ENCODE measurements at regions not wholly inside any gene's neighbourhood (a gene's known extent, or its start where the extent isn't known, plus 50 kb on each side); places are given as distances from the start of the nearest gene placed in this dataset.

GRCh38 chr11:42237701-42238235 lies 778.3 kb upstream of the LRRC4C start:
- FAIRE-seq (no peak), ATAC-seq (no peak), DNase-seq (ENCODE audit: low spot score) (no peak)
- Histone ChIP-seq H3K9ac (ENCODE audit: insufficient read depth, low read depth, low read length) (no peak overlapping the region), H3K4me3 (replicated peaks in 1 of 3; ENCODE audit: insufficient read depth in 1 of 3, low read depth in 2 of 3, low read length in 3 of 3) (no peak overlapping the region), H3K79me2 (ENCODE audit: insufficient read depth, low read length) (no peaks in the 10 kb centered on the region), H2AFZ (ENCODE audit: low read length) (no peak overlapping the region), H3K36me3 (replicated peaks in 1 of 2; ENCODE audit: control insufficient read depth in 1 of 2, insufficient read depth in 2 of 2, low read length in 2 of 2) (no peaks in the 10 kb centered on the region), H3K4me2 (ENCODE audit: low read depth, low read length) (no peak overlapping the region), H3K27ac (ENCODE audit: extremely low read length, insufficient read depth, low read length) (no peak overlapping the region), H3K4me1 (ENCODE audit: insufficient read depth, low read length) (no peaks in the 10 kb centered on the region), H3K27me3 (ENCODE audit: control insufficient read depth in 1 of 2, insufficient read depth in 2 of 2, low read length in 2 of 2) (no peaks in the 10 kb centered on the region), H4K20me1 (ENCODE audit: insufficient read depth, low read length) (no peaks in the 10 kb centered on the region), H3K9me3 (ENCODE audit: low read length) (peaks cover 72% of the 10 kb centered on the region)
- TF ChIP-seq, protein P1, sequence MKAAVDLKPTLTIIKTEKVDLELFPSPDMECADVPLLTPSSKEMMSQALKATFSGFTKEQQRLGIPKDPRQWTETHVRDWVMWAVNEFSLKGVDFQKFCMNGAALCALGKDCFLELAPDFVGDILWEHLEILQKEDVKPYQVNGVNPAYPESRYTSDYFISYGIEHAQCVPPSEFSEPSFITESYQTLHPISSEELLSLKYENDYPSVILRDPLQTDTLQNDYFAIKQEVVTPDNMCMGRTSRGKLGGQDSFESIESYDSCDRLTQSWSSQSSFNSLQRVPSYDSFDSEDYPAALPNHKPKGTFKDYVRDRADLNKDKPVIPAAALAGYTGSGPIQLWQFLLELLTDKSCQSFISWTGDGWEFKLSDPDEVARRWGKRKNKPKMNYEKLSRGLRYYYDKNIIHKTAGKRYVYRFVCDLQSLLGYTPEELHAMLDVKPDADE (CRISPR knock-in tag; IDR thresholded peaks at IDR 0.05), result no peak
- TF ChIP-seq THRA (CRISPR knock-in tag; IDR thresholded peaks at IDR 0.05; ENCODE audit: borderline replicate concordance), result no peak
- TF ChIP-seq RARG (CRISPR knock-in tag; IDR thresholded peaks at IDR 0.05; ENCODE audit: low read depth), result no peak
- no peak for TF ChIP-seq ZNF709 (CRISPR knock-in tag; IDR thresholded peaks at IDR 0.05)
- TF ChIP-seq GTF2F1 (IDR thresholded peaks at IDR 0.05; ENCODE audit: low read length), result no peak
- TF ChIP-seq ZNF549 (CRISPR knock-in tag; IDR thresholded peaks at IDR 0.05), result no peak
- no peak for TF ChIP-seq ZNF766 (CRISPR knock-in tag; IDR thresholded peaks at IDR 0.05; ENCODE audit: borderline replicate concordance)
- TF ChIP-seq ZNF430 (CRISPR knock-in tag; IDR thresholded peaks at IDR 0.05), result no peak
- TF ChIP-seq ZNF770 (CRISPR knock-in tag; IDR thresholded peaks at IDR 0.05), result no peak
- no peak for TF ChIP-seq ZEB1 (IDR thresholded peaks at IDR 0.05; ENCODE audit: insufficient replicate concordance, low read depth)
- no peak for TF ChIP-seq CC2D1A (CRISPR knock-in tag; IDR thresholded peaks at IDR 0.05)
- TF ChIP-seq ZNF468 (CRISPR knock-in tag; IDR thresholded peaks at IDR 0.05), result no peak
- TF ChIP-seq, protein P2, sequence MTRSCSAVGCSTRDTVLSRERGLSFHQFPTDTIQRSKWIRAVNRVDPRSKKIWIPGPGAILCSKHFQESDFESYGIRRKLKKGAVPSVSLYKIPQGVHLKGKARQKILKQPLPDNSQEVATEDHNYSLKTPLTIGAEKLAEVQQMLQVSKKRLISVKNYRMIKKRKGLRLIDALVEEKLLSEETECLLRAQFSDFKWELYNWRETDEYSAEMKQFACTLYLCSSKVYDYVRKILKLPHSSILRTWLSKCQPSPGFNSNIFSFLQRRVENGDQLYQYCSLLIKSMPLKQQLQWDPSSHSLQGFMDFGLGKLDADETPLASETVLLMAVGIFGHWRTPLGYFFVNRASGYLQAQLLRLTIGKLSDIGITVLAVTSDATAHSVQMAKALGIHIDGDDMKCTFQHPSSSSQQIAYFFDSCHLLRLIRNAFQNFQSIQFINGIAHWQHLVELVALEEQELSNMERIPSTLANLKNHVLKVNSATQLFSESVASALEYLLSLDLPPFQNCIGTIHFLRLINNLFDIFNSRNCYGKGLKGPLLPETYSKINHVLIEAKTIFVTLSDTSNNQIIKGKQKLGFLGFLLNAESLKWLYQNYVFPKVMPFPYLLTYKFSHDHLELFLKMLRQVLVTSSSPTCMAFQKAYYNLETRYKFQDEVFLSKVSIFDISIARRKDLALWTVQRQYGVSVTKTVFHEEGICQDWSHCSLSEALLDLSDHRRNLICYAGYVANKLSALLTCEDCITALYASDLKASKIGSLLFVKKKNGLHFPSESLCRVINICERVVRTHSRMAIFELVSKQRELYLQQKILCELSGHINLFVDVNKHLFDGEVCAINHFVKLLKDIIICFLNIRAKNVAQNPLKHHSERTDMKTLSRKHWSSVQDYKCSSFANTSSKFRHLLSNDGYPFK (CRISPR knock-in tag; IDR thresholded peaks at IDR 0.05; ENCODE audit: borderline replicate concordance), result no peak
- no peak for TF ChIP-seq ZNF33B (CRISPR knock-in tag; IDR thresholded peaks at IDR 0.05)
- POLR2A ChIA-PET, result no interaction called here
- in situ Hi-C loops (cut with HindIII; ENCODE audit: extremely low pct_ligation_motif_present, low pct_unique_long_range_greater_than_20kb), result no loop called here
- CTCF ChIA-PET (ENCODE audit: low intra/inter-chr PET ratio, low total read pairs), result no interaction called here
- no TSS peak for BruUV-seq (replicated peaks)
- intact Hi-C loops (cut with micrococcal nuclease; ENCODE audit: unreplicated experiment), result no loop called here
- WGBS (ENCODE audit: low lambda C conversion rate), result 0% methylated on average over 4 of the region's 4 CpGs
